ENCODE measurements at regions not wholly inside any gene's neighbourhood (a gene's known extent, or its start where the extent isn't known, plus 50 kb on each side); places are given as distances from the start of the nearest gene placed in this dataset.

DNA sequence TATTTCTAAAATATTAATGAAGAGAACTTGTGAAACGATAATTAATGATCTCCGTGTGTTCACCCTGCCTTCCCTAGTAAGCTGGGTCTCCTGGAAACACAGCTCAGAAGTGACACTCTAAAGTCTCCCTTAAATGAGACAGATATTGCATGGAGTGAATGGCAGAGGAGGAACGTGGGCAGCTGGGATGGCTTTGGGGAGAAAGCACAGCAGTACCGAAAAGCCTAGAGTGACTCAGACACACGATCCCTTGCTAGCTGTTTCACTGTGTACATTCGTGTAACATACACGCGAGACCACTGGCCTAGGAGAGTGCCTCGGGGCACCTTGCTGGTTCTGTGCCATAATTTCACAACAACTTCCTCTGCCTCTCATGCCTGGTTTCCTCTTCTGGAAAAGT lies 199.9 kb upstream of the TCERG1L start:
- TF ChIP-seq, protein P1, sequence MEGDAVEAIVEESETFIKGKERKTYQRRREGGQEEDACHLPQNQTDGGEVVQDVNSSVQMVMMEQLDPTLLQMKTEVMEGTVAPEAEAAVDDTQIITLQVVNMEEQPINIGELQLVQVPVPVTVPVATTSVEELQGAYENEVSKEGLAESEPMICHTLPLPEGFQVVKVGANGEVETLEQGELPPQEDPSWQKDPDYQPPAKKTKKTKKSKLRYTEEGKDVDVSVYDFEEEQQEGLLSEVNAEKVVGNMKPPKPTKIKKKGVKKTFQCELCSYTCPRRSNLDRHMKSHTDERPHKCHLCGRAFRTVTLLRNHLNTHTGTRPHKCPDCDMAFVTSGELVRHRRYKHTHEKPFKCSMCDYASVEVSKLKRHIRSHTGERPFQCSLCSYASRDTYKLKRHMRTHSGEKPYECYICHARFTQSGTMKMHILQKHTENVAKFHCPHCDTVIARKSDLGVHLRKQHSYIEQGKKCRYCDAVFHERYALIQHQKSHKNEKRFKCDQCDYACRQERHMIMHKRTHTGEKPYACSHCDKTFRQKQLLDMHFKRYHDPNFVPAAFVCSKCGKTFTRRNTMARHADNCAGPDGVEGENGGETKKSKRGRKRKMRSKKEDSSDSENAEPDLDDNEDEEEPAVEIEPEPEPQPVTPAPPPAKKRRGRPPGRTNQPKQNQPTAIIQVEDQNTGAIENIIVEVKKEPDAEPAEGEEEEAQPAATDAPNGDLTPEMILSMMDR (IDR thresholded peaks at IDR 0.05) = no peak
- TF ChIP-seq POLR2A (IDR thresholded peaks at IDR 0.05) (no peak), EP300 (IDR thresholded peaks at IDR 0.05) (no peak)

All from suprapubic skin (tissue), 3 donors.